GM12878 (cell line): ENCODE measurements at regions not wholly inside any gene's neighbourhood (a gene's known extent, or its start where the extent isn't known, plus 50 kb on each side); places are given as distances from the start of the nearest gene placed in this dataset.

Experiments used
- ATAC-seq: fragments of 200-7000 bp; cut with Tn5 transposase; 3 replicates; pipeline ENCODE4 v1.9.1; 2020; ENCODE audit warnings: mild to moderate bottlenecking, moderate library complexity
- BruUV-seq: library from RNA; stranded (reverse); fragments of 400-500 nt; replicated peaks from 2 replicates; lab custom pipeline; 2021; lab: Mats Ljungman, UMichigan
- CTCF ChIA-PET: fragments of 300-600 bp; sonication (Branson Sonifier 250); formaldehyde crosslinking; extraction: SDS; loops from one replicate; lab custom pipeline; 2021; ENCODE audit warnings: inconsistent platforms; lab: Yijun Ruan, JAX
- POLR2A ChIA-PET: fragments of 350-600 bp; formaldehyde crosslinking; extraction: SDS; loops from one replicate; lab custom pipeline; 2021; ENCODE audit warnings: inconsistent platforms; lab: Charles Lee
- RAD21 ChIA-PET: fragments of 300-600 bp; sonication (Branson Sonifier 250); formaldehyde crosslinking; loops from one replicate; lab custom pipeline; 2023; ENCODE audit warnings: antibody characterized with exemption; ENCODE audit not compliant: unreplicated experiment; lab: Charles Lee
- SMC1A ChIA-PET: fragments of 300-600 bp; sonication (Branson Sonifier 250); formaldehyde crosslinking; loops from one replicate; lab custom pipeline; 2023; ENCODE audit not compliant: unreplicated experiment, uncharacterized antibody; lab: Charles Lee
- DNase-seq: peaks from one replicate; pipeline ENCODE4 v3.0.0-alpha.2; 2011; ENCODE audit warnings: low read depth, low spot score
- FAIRE-seq: peaks from 3 replicates; lab custom pipeline; 2011; peaks lifted over from hg19 to GRCh38; lab: Jason Lieb, UNC
- H2AFZ ChIP-seq: 2 replicates; pipeline ENCODE4 v1.6.0; 2011; ENCODE audit warnings: low read depth, low read length, control low read depth; ENCODE audit not compliant: control insufficient read depth
- H3K27ac ChIP-seq: 2 replicates; pipeline ENCODE4 v1.5.1; 2011; ENCODE audit warnings: control low read depth; ENCODE audit not compliant: control insufficient read depth, insufficient read depth
- H3K27me3 ChIP-seq, 2 experiments: replicated peaks in 1 of 2; 2 replicates each; pipeline versions ENCODE4 v1.6.0 to v1.6.1; 2011; ENCODE audit warnings: low read length in 1 of 2; ENCODE audit not compliant: control insufficient read depth in 2 of 2, insufficient read depth in 2 of 2
- H3K36me3 ChIP-seq, 2 experiments: 2 replicates each; pipeline ENCODE4 v1.5.1; 2011; ENCODE audit warnings: low read length in 1 of 2; ENCODE audit not compliant: control insufficient read depth in 2 of 2, insufficient read depth in 2 of 2
- H3K4me1 ChIP-seq: 2 replicates; pipeline ENCODE4 v1.6.1; 2011; ENCODE audit warnings: mild to moderate bottlenecking, low read length, moderate library complexity, mixed read lengths; ENCODE audit not compliant: control insufficient read depth, insufficient read depth
- H3K4me2 ChIP-seq: 2 replicates; pipeline ENCODE4 v1.6.0; 2011; ENCODE audit warnings: control low read depth; ENCODE audit not compliant: control insufficient read depth, insufficient read depth
- H3K4me3 ChIP-seq: fragments of 200-600 bp; sonication (generic); 2 replicates; pipeline ENCODE4 v1.5.1; 2016
- H3K79me2 ChIP-seq: 2 replicates; pipeline ENCODE4 v1.6.0; 2011; ENCODE audit warnings: low read length; ENCODE audit not compliant: control insufficient read depth, insufficient read depth
- H3K9ac ChIP-seq: 2 replicates; pipeline ENCODE4 v1.8.0; 2011; ENCODE audit warnings: low read length, control low read depth, mixed read lengths; ENCODE audit not compliant: control insufficient read depth, insufficient read depth
- H3K9me3 ChIP-seq: replicated peaks from 3 replicates; pipeline ENCODE4 v1.5.1; 2011; ENCODE audit warnings: mild to moderate bottlenecking, low read length; ENCODE audit not compliant: control insufficient read depth, insufficient read depth
- H4K20me1 ChIP-seq: 2 replicates; pipeline ENCODE4 v1.6.0; 2011; ENCODE audit not compliant: control insufficient read depth, insufficient read depth
- BCL11A ChIP-seq: IDR thresholded peaks from 2 replicates; pipeline ENCODE4 v1.6.1; 2011; ENCODE audit warnings: low read depth, low read length
- CEBPZ ChIP-seq: fragments of 150-350 bp; IDR thresholded peaks from 2 replicates; pipeline ENCODE4 v1.6.1; 2016; ENCODE audit warnings: low read depth, low read length
- KLF5 ChIP-seq: fragments of 450-650 bp; IDR thresholded peaks from 2 replicates; pipeline ENCODE4 v1.6.1; 2014; ENCODE audit warnings: mild to moderate bottlenecking; ENCODE audit not compliant: partially characterized antibody
- RUNX3 ChIP-seq: IDR thresholded peaks from 2 replicates; pipeline ENCODE4 v1.6.1; 2012; ENCODE audit warnings: low read length, inconsistent platforms
- SIN3A ChIP-seq: IDR thresholded peaks from 2 replicates; pipeline ENCODE4 v1.6.1; 2012; ENCODE audit warnings: low read depth, low read length, improper control_type of control experiment
- SRF ChIP-seq, 2 experiments: IDR thresholded peaks; 2 replicates each; pipeline ENCODE4 v1.6.1; 2011; ENCODE audit warnings: low read depth in 2 of 2, low read length in 2 of 2, mild to moderate bottlenecking in 1 of 2, moderate library complexity in 1 of 2
- SUZ12 ChIP-seq: fragments of 200-600 bp; sonication (generic); IDR thresholded peaks from one replicate; pipeline ENCODE4 v1.6.1; 2018; ENCODE audit warnings: antibody characterized with exemption, mild to moderate bottlenecking; ENCODE audit not compliant: unreplicated experiment
- ZNF592 ChIP-seq: fragments of 450-650 bp; IDR thresholded peaks from 2 replicates; pipeline ENCODE4 v1.6.1; 2017; ENCODE audit warnings: mild to moderate bottlenecking, moderate library complexity
- WGBS: methylation state at CpG from one replicate; pipeline ENCODE4 v1.1.6; 2016; ENCODE audit warnings: low lambda C conversion rate; ENCODE audit not compliant: insufficient replicate concordance, insufficient coverage; ENCODE audit errors: missing lambda C conversion rate; 5-methylcytosine and 5-hydroxymethylcytosine counted together
- in situ Hi-C: fragments of 300-500 bp; cut with MboI; formaldehyde crosslinking; loops from 9 replicates; pipeline ENCODE4 v1.14.3; 2018; ENCODE audit warnings: mixed read lengths
- intact Hi-C: fragments of 100-400 bp; cut with micrococcal nuclease; formaldehyde crosslinking; loops from one replicate; pipeline ENCODE4 v1.14.2; 2022; ENCODE audit not compliant: unreplicated experiment

- no peak for TF ChIP-seq CEBPZ
- no peak for TF ChIP-seq SIN3A
- TF ChIP-seq SUZ12, result no peak
- TF ChIP-seq KLF5, result no peak
- TF ChIP-seq, all 136 proteins: peak for 0
These were observed 169.7 kb upstream of the NR2F2 start (continued) for GRCh38 chr15:96160800-96161199.

GRCh38 chr15:96162322-96162721, 168.2 kb upstream of the NR2F2 start:
- TF ChIP-seq RUNX3 (no peak), BCL11A (no peak), SRF (IDR thresholded peaks at IDR 0.05; ENCODE audit: low read depth in 2 of 2, low read length in 2 of 2) (no peak), ZNF592 (no peak)
- Histone ChIP-seq H4K20me1 (no peaks in the 10 kb centered on the region), H3K4me1 (no peaks in the 10 kb centered on the region), H3K4me2 (no peak overlapping the region), H2AFZ (no peak overlapping the region), H3K36me3 (no peaks in the 10 kb centered on the region), H3K27me3 (no peaks in the 10 kb centered on the region), H3K79me2 (no peaks in the 10 kb centered on the region), H3K9me3 (no peaks in the 10 kb centered on the region), H3K4me3 (no peak overlapping the region), H3K9ac (no peak overlapping the region), H3K27ac (no peak overlapping the region)
- intact Hi-C loops, result no loop called here
- DNase-seq (no peak), ATAC-seq (no peak), FAIRE-seq (no peak)
- no TSS peak for BruUV-seq
- in situ Hi-C loops, result no loop called here
- RAD21 ChIA-PET, result no interaction called here
- WGBS, result 38% methylated on average over 2 of the region's 2 CpGs
- SMC1A ChIA-PET, result interaction anchor here (0.7 to 1.2 kb wide), 3 partner anchors 8 to 233 kb away, joined by 3 read pairs; no protein-coding TSS in a partner anchor
- POLR2A ChIA-PET, result no interaction called here
- CTCF ChIA-PET, result interaction anchor here (0.6 to 0.8 kb wide), 2 partner anchors 134 to 325 kb away, joined by 3 to 4 read pairs; no protein-coding TSS in a partner anchor
